IgD-negative memory B cell (primary cell): ENCODE measurements at regions not wholly inside any gene's neighbourhood (a gene's known extent, or its start where the extent isn't known, plus 50 kb on each side); places are given as distances from the start of the nearest gene placed in this dataset.

ENCODE experiments used
- H3K27ac Mint-ChIP-seq, 3 donors: one replicate each; pipeline ENCODE4 v1.8.0; 2020 to 2022; ENCODE audit warnings: mild to moderate bottlenecking in 3 of 3, mixed read lengths in 3 of 3, moderate library complexity in 1 of 3
- H3K27me3 Mint-ChIP-seq: one replicate; pipeline ENCODE4 v1.8.0; 2021; ENCODE audit warnings: mixed read lengths
- H3K36me3 Mint-ChIP-seq: one replicate; pipeline ENCODE4 v1.8.0; 2020; ENCODE audit warnings: mild to moderate bottlenecking, mixed read lengths
- H3K4me1 Mint-ChIP-seq, 3 donors: one replicate each; pipeline ENCODE4 v1.8.0; 2020 to 2022; ENCODE audit warnings: mixed read lengths in 3 of 3, mild to moderate bottlenecking in 1 of 3
- H3K4me3 Mint-ChIP-seq, 4 donors: one replicate each; pipeline ENCODE4 v1.8.0; 2020 to 2022; ENCODE audit warnings: mild to moderate bottlenecking in 4 of 4, mixed read lengths in 4 of 4, moderate library complexity in 3 of 4
- H3K9me3 Mint-ChIP-seq, 3 donors: one replicate each; pipeline ENCODE4 v1.8.0; 2020 to 2021; ENCODE audit warnings: mixed read lengths in 3 of 3, mild to moderate bottlenecking in 1 of 3

- Mint-ChIP-seq H3K9me3 (no peaks in the 10 kb centered on the region), H3K27me3 (peaks cover 27% of the 10 kb centered on the region), H3K27ac (no peak overlapping the region), H3K4me3 (no peak overlapping the region), H3K36me3 (peaks cover 2% of the 10 kb centered on the region), H3K4me1 (peaks cover 0 to 5% (median 0%) of the 10 kb centered on the region in 3 donors)
These were observed 190.0 kb upstream of the LINGO1 start for GRCh38 chr15:77822631-77823230.

- Mint-ChIP-seq H3K4me3 (no peak overlapping the region), H3K27me3 (peaks cover 29% of the 10 kb centered on the region), H3K9me3 (no peaks in the 10 kb centered on the region), H3K4me1 (peaks cover 0 to 5% (median 0%) of the 10 kb centered on the region in 3 donors), H3K36me3 (peaks cover 2% of the 10 kb centered on the region), H3K27ac (no peak overlapping the region)
These were observed 189.2 kb upstream of the LINGO1 start for GRCh38 chr15:77821959-77822256.

GRCh38 chr15:77821188-77821958 is 188.7 kb upstream of the LINGO1 start:
- Mint-ChIP-seq H3K27me3 (peaks cover 30% of the 10 kb centered on the region), H3K4me1 (peaks cover 0 to 5% (median 0%) of the 10 kb centered on the region in 3 donors), H3K9me3 (no peaks in the 10 kb centered on the region), H3K36me3 (peaks cover 2% of the 10 kb centered on the region), H3K27ac (no peak overlapping the region), H3K4me3 (peak overlapping the region in 1 of 4 donors; percentile 4)

GRCh38 chr15:77819851-77820728 is 187.4 kb upstream of the LINGO1 start:
- peaks cover 35% of the 10 kb centered on the region for H3K27me3 Mint-ChIP-seq
- H3K9me3 Mint-ChIP-seq, result peaks cover 0 to 2% (median 0%) of the 10 kb centered on the region in 3 donors
- H3K4me1 Mint-ChIP-seq, result peaks cover 0 to 5% (median 0%) of the 10 kb centered on the region in 3 donors
- peak overlapping the region; percentile 43 to 85 (median 50) for H3K4me3 Mint-ChIP-seq
- H3K27ac Mint-ChIP-seq, result no peak overlapping the region
- H3K36me3 Mint-ChIP-seq, result peaks cover 2% of the 10 kb centered on the region

- Mint-ChIP-seq H3K36me3 (peaks cover 2% of the 10 kb centered on the region), H3K27me3 (peaks cover 37% of the 10 kb centered on the region), H3K4me3 (peak overlapping the region in 1 of 4 donors; percentile 52), H3K4me1 (peaks cover 0 to 5% (median 0%) of the 10 kb centered on the region in 3 donors), H3K9me3 (peaks cover 0 to 2% (median 0%) of the 10 kb centered on the region in 3 donors), H3K27ac (no peak overlapping the region)
These were observed 186.5 kb upstream of the LINGO1 start for GRCh38 chr15:77819048-77819850.

- Mint-ChIP-seq H3K36me3 (peaks cover 2% of the 10 kb centered on the region), H3K27ac (no peak overlapping the region), H3K4me1 (peaks cover 0 to 5% (median 0%) of the 10 kb centered on the region in 3 donors), H3K9me3 (peaks cover 0 to 2% (median 0%) of the 10 kb centered on the region in 3 donors), H3K4me3 (peak overlapping the region in 3 of 4 donors; percentile 4 to 91 (median 72)), H3K27me3 (peaks cover 36% of the 10 kb centered on the region)
These were observed 185.9 kb upstream of the LINGO1 start for GRCh38 chr15:77818484-77819047.

- H3K9me3 Mint-ChIP-seq, result peaks cover 0 to 2% (median 0%) of the 10 kb centered on the region in 3 donors
- peaks cover 2% of the 10 kb centered on the region for H3K36me3 Mint-ChIP-seq
- H3K27ac Mint-ChIP-seq, result no peak overlapping the region
- H3K4me3 Mint-ChIP-seq, result peak overlapping the region in 3 of 4 donors; percentile 6 to 91 (median 72)
- H3K4me1 Mint-ChIP-seq, result peaks cover 0 to 5% (median 0%) of the 10 kb centered on the region in 3 donors
- peaks cover 38% of the 10 kb centered on the region for H3K27me3 Mint-ChIP-seq
These were observed 184.7 kb upstream of the LINGO1 start for GRCh38 chr15:77817434-77817833.

GRCh38 chr15:77816983-77817382 is 184.3 kb upstream of the LINGO1 start:
- H3K36me3 Mint-ChIP-seq, result peaks cover 2% of the 10 kb centered on the region
- H3K9me3 Mint-ChIP-seq, result peaks cover 0 to 2% (median 0%) of the 10 kb centered on the region in 3 donors
- no peak overlapping the region for H3K27ac Mint-ChIP-seq
- H3K4me1 Mint-ChIP-seq, result peaks cover 0 to 5% (median 0%) of the 10 kb centered on the region in 3 donors
- H3K27me3 Mint-ChIP-seq, result peaks cover 36% of the 10 kb centered on the region
- peak overlapping the region in 1 of 4 donors; percentile 58 for H3K4me3 Mint-ChIP-seq

- no peaks in the 10 kb centered on the region for H3K4me1 Mint-ChIP-seq
- H3K9me3 Mint-ChIP-seq, result peaks cover 0 to 2% (median 0%) of the 10 kb centered on the region in 3 donors
- no peaks in the 10 kb centered on the region for H3K36me3 Mint-ChIP-seq
- no peak overlapping the region for H3K27ac Mint-ChIP-seq
- peaks cover 22% of the 10 kb centered on the region for H3K27me3 Mint-ChIP-seq
- H3K4me3 Mint-ChIP-seq, result no peak overlapping the region
These were observed 182.3 kb upstream of the LINGO1 start for GRCh38 chr15:77815015-77815414.

- H3K27ac Mint-ChIP-seq, result no peak overlapping the region
- H3K4me3 Mint-ChIP-seq, result no peak overlapping the region
- H3K27me3 Mint-ChIP-seq, result peaks cover 13% of the 10 kb centered on the region
- no peaks in the 10 kb centered on the region for H3K4me1 Mint-ChIP-seq
- H3K9me3 Mint-ChIP-seq, result peaks cover 0 to 2% (median 0%) of the 10 kb centered on the region in 3 donors
- H3K36me3 Mint-ChIP-seq, result no peaks in the 10 kb centered on the region
These were observed 180.0 kb upstream of the LINGO1 start for GRCh38 chr15:77812664-77813063.

- peaks cover 14% of the 10 kb centered on the region for H3K27me3 Mint-ChIP-seq
- H3K9me3 Mint-ChIP-seq, result peaks cover 0 to 2% (median 0%) of the 10 kb centered on the region in 3 donors
- H3K36me3 Mint-ChIP-seq, result no peaks in the 10 kb centered on the region
- no peaks in the 10 kb centered on the region for H3K4me1 Mint-ChIP-seq
- no peak overlapping the region for H3K27ac Mint-ChIP-seq
- H3K4me3 Mint-ChIP-seq, result no peak overlapping the region
These were observed 178.6 kb upstream of the LINGO1 start for GRCh38 chr15:77811270-77811669.

GRCh38 chr15:77810130-77810571 is 177.4 kb upstream of the LINGO1 start:
- Mint-ChIP-seq H3K9me3 (no peaks in the 10 kb centered on the region), H3K27me3 (peaks cover 9% of the 10 kb centered on the region), H3K4me1 (no peaks in the 10 kb centered on the region), H3K36me3 (no peaks in the 10 kb centered on the region), H3K4me3 (no peak overlapping the region), H3K27ac (no peak overlapping the region)

- Mint-ChIP-seq H3K36me3 (no peaks in the 10 kb centered on the region), H3K27ac (no peak overlapping the region), H3K4me1 (no peaks in the 10 kb centered on the region)
These were observed 176.0 kb upstream of the LINGO1 start for GRCh38 chr15:77808581-77809177.

GRCh38 chr15:77808075-77808474 is 175.4 kb upstream of the LINGO1 start:
- Mint-ChIP-seq H3K36me3 (no peaks in the 10 kb centered on the region), H3K27me3 (peaks cover 4% of the 10 kb centered on the region), H3K27ac (no peak overlapping the region), H3K9me3 (no peaks in the 10 kb centered on the region), H3K4me3 (no peak overlapping the region), H3K4me1 (no peaks in the 10 kb centered on the region)

More at GRCh38 chr15:77808581-77809177, 176.0 kb upstream of the LINGO1 start:
- Mint-ChIP-seq H3K9me3 (no peaks in the 10 kb centered on the region), H3K27me3 (peaks cover 6% of the 10 kb centered on the region), H3K4me3 (no peak overlapping the region)
